ENCODE measurements at regions not wholly inside any gene's neighbourhood (a gene's known extent, or its start where the extent isn't known, plus 50 kb on each side); places are given as distances from the start of the nearest gene placed in this dataset.

GRCh38 chr21:28617300-28617699, 375.4 kb downstream of the LTN1 start:
- H3K36me3 Mint-ChIP-seq, result no peaks in the 10 kb centered on the region
- no peaks in the 10 kb centered on the region for H3K4me1 Mint-ChIP-seq
- no peak overlapping the region for H3K4me3 ChIP-seq (replicated peaks in 1 of 3; ENCODE audit: low read depth in 2 of 3, low read length in 3 of 3)
- H3K27ac Mint-ChIP-seq, result no peak overlapping the region
- no peak for DNase-seq
- TF ChIP-seq, protein P1, sequence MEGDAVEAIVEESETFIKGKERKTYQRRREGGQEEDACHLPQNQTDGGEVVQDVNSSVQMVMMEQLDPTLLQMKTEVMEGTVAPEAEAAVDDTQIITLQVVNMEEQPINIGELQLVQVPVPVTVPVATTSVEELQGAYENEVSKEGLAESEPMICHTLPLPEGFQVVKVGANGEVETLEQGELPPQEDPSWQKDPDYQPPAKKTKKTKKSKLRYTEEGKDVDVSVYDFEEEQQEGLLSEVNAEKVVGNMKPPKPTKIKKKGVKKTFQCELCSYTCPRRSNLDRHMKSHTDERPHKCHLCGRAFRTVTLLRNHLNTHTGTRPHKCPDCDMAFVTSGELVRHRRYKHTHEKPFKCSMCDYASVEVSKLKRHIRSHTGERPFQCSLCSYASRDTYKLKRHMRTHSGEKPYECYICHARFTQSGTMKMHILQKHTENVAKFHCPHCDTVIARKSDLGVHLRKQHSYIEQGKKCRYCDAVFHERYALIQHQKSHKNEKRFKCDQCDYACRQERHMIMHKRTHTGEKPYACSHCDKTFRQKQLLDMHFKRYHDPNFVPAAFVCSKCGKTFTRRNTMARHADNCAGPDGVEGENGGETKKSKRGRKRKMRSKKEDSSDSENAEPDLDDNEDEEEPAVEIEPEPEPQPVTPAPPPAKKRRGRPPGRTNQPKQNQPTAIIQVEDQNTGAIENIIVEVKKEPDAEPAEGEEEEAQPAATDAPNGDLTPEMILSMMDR (IDR thresholded peaks at IDR 0.05), result no peak
- no peaks in the 10 kb centered on the region for H3K27me3 ChIP-seq (ENCODE audit: control insufficient read depth in 2 of 2, insufficient read depth in 2 of 2, low read length in 2 of 2)
- no peak overlapping the region for H3K4me3 Mint-ChIP-seq
- no peak overlapping the region for H3K9ac ChIP-seq (ENCODE audit: insufficient read depth, low read length, poor library complexity, severe bottlenecking)
- no peak overlapping the region for H3K27ac ChIP-seq (ENCODE audit: low read depth in 1 of 2, low read length in 2 of 2)
- no peaks in the 10 kb centered on the region for H3K9me3 ChIP-seq (replicated peaks in 1 of 2; ENCODE audit: control insufficient read depth in 1 of 2, insufficient read depth in 1 of 2, low read length in 2 of 2)
- WGBS (ENCODE audit: insufficient coverage), result 71% methylated on average over 1 of the region's 1 CpG
- H2AFZ ChIP-seq (ENCODE audit: insufficient read depth, low read depth, low read length, poor library complexity, severe bottlenecking), result no peak overlapping the region
- H3K9me3 Mint-ChIP-seq, result peaks cover 5 to 14% (median 10%) of the 10 kb centered on the region in 7 donors
- no peaks in the 10 kb centered on the region for H3K79me2 ChIP-seq (ENCODE audit: insufficient read depth, low read length)
- no peaks in the 10 kb centered on the region for H3K27me3 Mint-ChIP-seq (ENCODE audit: low read depth in 3 of 3)
- intact Hi-C loops (cut with micrococcal nuclease), result no loop called here
- H3K36me3 ChIP-seq (replicated peaks in 1 of 2; ENCODE audit: control insufficient read depth in 1 of 2, insufficient read depth in 2 of 2, low read length in 2 of 2), result no peaks in the 10 kb centered on the region
- no peaks in the 10 kb centered on the region for H3K4me1 ChIP-seq (ENCODE audit: control insufficient read depth in 1 of 2, insufficient read depth in 2 of 2, low read length in 2 of 2)
- no peak overlapping the region for H3K4me2 ChIP-seq (replicated peaks; ENCODE audit: extremely low read depth, low read length, poor library complexity, severe bottlenecking)
- H4K20me1 ChIP-seq (ENCODE audit: insufficient read depth, low read length), result no peaks in the 10 kb centered on the region

- peaks cover 0 to 7% (median 3%) of the 10 kb centered on the region in 7 donors for H3K9me3 Mint-ChIP-seq
- H3K27ac Mint-ChIP-seq, result no peak overlapping the region
- no peak overlapping the region for H3K27ac ChIP-seq (ENCODE audit: low read depth in 1 of 2, low read length in 2 of 2)
- intact Hi-C loops (cut with micrococcal nuclease), result no loop called here
- H3K79me2 ChIP-seq (ENCODE audit: insufficient read depth, low read length), result no peaks in the 10 kb centered on the region
- no peak overlapping the region for H3K9ac ChIP-seq (ENCODE audit: insufficient read depth, low read length, poor library complexity, severe bottlenecking)
- WGBS (ENCODE audit: insufficient coverage), result no CpG with 5 or more reads among the region's 3 CpGs
- no peaks in the 10 kb centered on the region for H4K20me1 ChIP-seq (ENCODE audit: insufficient read depth, low read length)
- H3K4me3 Mint-ChIP-seq, result no peak overlapping the region
- no peaks in the 10 kb centered on the region for H3K36me3 Mint-ChIP-seq
- no peak overlapping the region for H3K4me3 ChIP-seq (replicated peaks in 1 of 3; ENCODE audit: low read depth in 2 of 3, low read length in 3 of 3)
- no peak overlapping the region for H2AFZ ChIP-seq (ENCODE audit: insufficient read depth, low read depth, low read length, poor library complexity, severe bottlenecking)
- no peaks in the 10 kb centered on the region for H3K4me1 ChIP-seq (ENCODE audit: control insufficient read depth in 1 of 2, insufficient read depth in 2 of 2, low read length in 2 of 2)
- H3K27me3 Mint-ChIP-seq (ENCODE audit: low read depth in 3 of 3), result no peaks in the 10 kb centered on the region
- H3K36me3 ChIP-seq (replicated peaks in 1 of 2; ENCODE audit: control insufficient read depth in 1 of 2, insufficient read depth in 2 of 2, low read length in 2 of 2), result no peaks in the 10 kb centered on the region
- H3K9me3 ChIP-seq (replicated peaks in 1 of 2; ENCODE audit: control insufficient read depth in 1 of 2, insufficient read depth in 1 of 2, low read length in 2 of 2), result no peaks in the 10 kb centered on the region
- H3K4me1 Mint-ChIP-seq, result no peaks in the 10 kb centered on the region
- TF ChIP-seq, protein P1 (IDR thresholded peaks at IDR 0.05), result no peak
- H3K27me3 ChIP-seq (ENCODE audit: control insufficient read depth in 2 of 2, insufficient read depth in 2 of 2, low read length in 2 of 2), result no peaks in the 10 kb centered on the region
- no peak for DNase-seq
- H3K4me2 ChIP-seq (replicated peaks; ENCODE audit: extremely low read depth, low read length, poor library complexity, severe bottlenecking), result no peak overlapping the region
These were observed 377.4 kb downstream of the LTN1 start for GRCh38 chr21:28615276-28615675.
